Memory B cell (primary cell): ENCODE measurements at regions not wholly inside any gene's neighbourhood (a gene's known extent, or its start where the extent isn't known, plus 50 kb on each side); places are given as distances from the start of the nearest gene placed in this dataset.

Experiments used
- ATAC-seq: fragments of 150-1000 bp; cut with Tn5 transposase; 2 replicates; pipeline ENCODE4 v1.10.0; 2021; ENCODE audit warnings: low read depth, mild to moderate bottlenecking, moderate library complexity
- DNase-seq, 2 donors: peaks; one replicate each; pipeline ENCODE4 v3.0.0; 2022; ENCODE audit warnings: low spot score in 2 of 2
- H3K27ac Mint-ChIP-seq: one replicate; pipeline ENCODE4 v1.8.0; 2022; ENCODE audit warnings: mild to moderate bottlenecking, moderate library complexity, mixed read lengths
- H3K27me3 Mint-ChIP-seq: one replicate; pipeline ENCODE4 v1.8.0; 2022; ENCODE audit warnings: mixed read lengths
- H3K36me3 Mint-ChIP-seq: one replicate; pipeline ENCODE4 v1.8.0; 2022; ENCODE audit warnings: mild to moderate bottlenecking, mixed read lengths
- H3K4me1 Mint-ChIP-seq: one replicate; pipeline ENCODE4 v1.8.0; 2022; ENCODE audit warnings: mixed read lengths
- H3K4me3 Mint-ChIP-seq: one replicate; pipeline ENCODE4 v1.8.0; 2022; ENCODE audit warnings: mild to moderate bottlenecking, moderate library complexity, mixed read lengths
- H3K9me3 Mint-ChIP-seq: one replicate; pipeline ENCODE4 v1.8.0; 2022; ENCODE audit warnings: mixed read lengths

GRCh38 chr15:93467337-93467736 lies 378.3 kb upstream of the RGMA start:
- Mint-ChIP-seq H3K36me3 (no peaks in the 10 kb centered on the region), H3K4me3 (no peak overlapping the region), H3K27me3 (no peaks in the 10 kb centered on the region), H3K4me1 (no peaks in the 10 kb centered on the region), H3K9me3 (peaks cover 2% of the 10 kb centered on the region), H3K27ac (no peak overlapping the region)
- ATAC-seq (no peak), DNase-seq (no peak)

- ATAC-seq (no peak), DNase-seq (no peak)
- Mint-ChIP-seq H3K36me3 (no peaks in the 10 kb centered on the region), H3K27me3 (no peaks in the 10 kb centered on the region), H3K27ac (no peak overlapping the region), H3K4me1 (no peaks in the 10 kb centered on the region), H3K4me3 (no peak overlapping the region), H3K9me3 (peaks cover 2% of the 10 kb centered on the region)
These were observed 377.4 kb upstream of the RGMA start for GRCh38 chr15:93466380-93466779.

- H3K27me3 Mint-ChIP-seq: no peaks in the 10 kb centered on the region
- no peaks in the 10 kb centered on the region for H3K36me3 Mint-ChIP-seq
- no peaks in the 10 kb centered on the region for H3K4me1 Mint-ChIP-seq
- H3K27ac Mint-ChIP-seq: no peak overlapping the region
- no peak overlapping the region for H3K4me3 Mint-ChIP-seq
- ATAC-seq (no peak), DNase-seq (no peak)
- H3K9me3 Mint-ChIP-seq: peaks cover 3% of the 10 kb centered on the region
These were observed 373.7 kb upstream of the RGMA start for GRCh38 chr15:93462690-93463089.

- H3K27me3 Mint-ChIP-seq: no peaks in the 10 kb centered on the region
- H3K27ac Mint-ChIP-seq: no peak overlapping the region
- no peaks in the 10 kb centered on the region for H3K36me3 Mint-ChIP-seq
- no peaks in the 10 kb centered on the region for H3K4me1 Mint-ChIP-seq
- H3K4me3 Mint-ChIP-seq: no peak overlapping the region
- no peak for ATAC-seq
- H3K9me3 Mint-ChIP-seq: peaks cover 3% of the 10 kb centered on the region
- DNase-seq: no peak
These were observed 371.7 kb upstream of the RGMA start for GRCh38 chr15:93460717-93461116.

- ATAC-seq (no peak), DNase-seq (no peak)
- Mint-ChIP-seq H3K27me3 (no peaks in the 10 kb centered on the region), H3K9me3 (peaks cover 3% of the 10 kb centered on the region), H3K4me1 (no peaks in the 10 kb centered on the region), H3K36me3 (no peaks in the 10 kb centered on the region), H3K27ac (no peak overlapping the region), H3K4me3 (no peak overlapping the region)
These were observed 370.4 kb upstream of the RGMA start for GRCh38 chr15:93459396-93459795.

GRCh38 chr15:93458597-93458996 lies 369.6 kb upstream of the RGMA start:
- Mint-ChIP-seq H3K36me3 (no peaks in the 10 kb centered on the region), H3K4me3 (no peak overlapping the region), H3K9me3 (peaks cover 3% of the 10 kb centered on the region), H3K4me1 (no peaks in the 10 kb centered on the region), H3K27me3 (no peaks in the 10 kb centered on the region), H3K27ac (no peak overlapping the region)
- no peak for ATAC-seq
- DNase-seq: no peak

GRCh38 chr15:93454788-93455187 lies 365.8 kb upstream of the RGMA start:
- Mint-ChIP-seq H3K27ac (no peak overlapping the region), H3K4me3 (no peak overlapping the region), H3K9me3 (peaks cover 2% of the 10 kb centered on the region), H3K27me3 (no peaks in the 10 kb centered on the region), H3K36me3 (no peaks in the 10 kb centered on the region), H3K4me1 (no peaks in the 10 kb centered on the region)
- no peak for DNase-seq
- ATAC-seq: no peak

GRCh38 chr15:93452537-93453211 lies 363.7 kb upstream of the RGMA start:
- no peaks in the 10 kb centered on the region for H3K36me3 Mint-ChIP-seq
- ATAC-seq: no peak
- H3K27ac Mint-ChIP-seq: no peak overlapping the region
- H3K27me3 Mint-ChIP-seq: no peaks in the 10 kb centered on the region
- no peak overlapping the region for H3K4me3 Mint-ChIP-seq
- H3K9me3 Mint-ChIP-seq: no peaks in the 10 kb centered on the region
- no peak for DNase-seq
- H3K4me1 Mint-ChIP-seq: no peaks in the 10 kb centered on the region

- ATAC-seq (no peak), DNase-seq (no peak)
- H3K27me3 Mint-ChIP-seq: no peaks in the 10 kb centered on the region
- no peaks in the 10 kb centered on the region for H3K9me3 Mint-ChIP-seq
- H3K27ac Mint-ChIP-seq: no peak overlapping the region
- H3K36me3 Mint-ChIP-seq: no peaks in the 10 kb centered on the region
- no peak overlapping the region for H3K4me3 Mint-ChIP-seq
- H3K4me1 Mint-ChIP-seq: no peaks in the 10 kb centered on the region
These were observed 362.8 kb upstream of the RGMA start for GRCh38 chr15:93451822-93452221.

- no peak overlapping the region for H3K4me3 Mint-ChIP-seq
- H3K9me3 Mint-ChIP-seq: no peaks in the 10 kb centered on the region
- H3K4me1 Mint-ChIP-seq: no peaks in the 10 kb centered on the region
- H3K36me3 Mint-ChIP-seq: no peaks in the 10 kb centered on the region
- H3K27ac Mint-ChIP-seq: no peak overlapping the region
- ATAC-seq: no peak
- no peak for DNase-seq
- H3K27me3 Mint-ChIP-seq: no peaks in the 10 kb centered on the region
These were observed 362.3 kb upstream of the RGMA start for GRCh38 chr15:93451265-93451664.

- H3K27me3 Mint-ChIP-seq: no peaks in the 10 kb centered on the region
- no peaks in the 10 kb centered on the region for H3K4me1 Mint-ChIP-seq
- H3K4me3 Mint-ChIP-seq: no peak overlapping the region
- H3K27ac Mint-ChIP-seq: no peak overlapping the region
- DNase-seq (no peak), ATAC-seq (no peak)
- no peaks in the 10 kb centered on the region for H3K9me3 Mint-ChIP-seq
- H3K36me3 Mint-ChIP-seq: no peaks in the 10 kb centered on the region
These were observed 360.8 kb upstream of the RGMA start for GRCh38 chr15:93449798-93450197.

- no peaks in the 10 kb centered on the region for H3K36me3 Mint-ChIP-seq
- ATAC-seq: no peak
- H3K4me1 Mint-ChIP-seq: no peaks in the 10 kb centered on the region
- no peak for DNase-seq
- peaks cover 6% of the 10 kb centered on the region for H3K9me3 Mint-ChIP-seq
- H3K27ac Mint-ChIP-seq: no peak overlapping the region
- no peak overlapping the region for H3K4me3 Mint-ChIP-seq
- peaks cover 3% of the 10 kb centered on the region for H3K27me3 Mint-ChIP-seq
These were observed 349.3 kb upstream of the RGMA start for GRCh38 chr15:93438310-93438709.

GRCh38 chr15:93432474-93432873 lies 343.5 kb upstream of the RGMA start:
- H3K36me3 Mint-ChIP-seq: no peaks in the 10 kb centered on the region
- peaks cover 2% of the 10 kb centered on the region for H3K9me3 Mint-ChIP-seq
- no peaks in the 10 kb centered on the region for H3K4me1 Mint-ChIP-seq
- no peak overlapping the region for H3K4me3 Mint-ChIP-seq
- no peaks in the 10 kb centered on the region for H3K27me3 Mint-ChIP-seq
- no peak for DNase-seq
- no peak for ATAC-seq
- no peak overlapping the region for H3K27ac Mint-ChIP-seq

- H3K4me3 Mint-ChIP-seq: no peak overlapping the region
- H3K9me3 Mint-ChIP-seq: no peaks in the 10 kb centered on the region
- H3K27me3 Mint-ChIP-seq: no peaks in the 10 kb centered on the region
- no peak for DNase-seq
- no peak for ATAC-seq
- H3K27ac Mint-ChIP-seq: no peak overlapping the region
- no peaks in the 10 kb centered on the region for H3K36me3 Mint-ChIP-seq
- H3K4me1 Mint-ChIP-seq: no peaks in the 10 kb centered on the region
These were observed 339.9 kb upstream of the RGMA start for GRCh38 chr15:93428807-93429351.

- DNase-seq: no peak
- no peak for ATAC-seq
These were observed 339.1 kb upstream of the RGMA start for GRCh38 chr15:93428150-93428549.

More at GRCh38 chr15:93428150-93428549, 339.1 kb upstream of the RGMA start:
- H3K9me3 Mint-ChIP-seq: no peaks in the 10 kb centered on the region
- H3K4me3 Mint-ChIP-seq: no peak overlapping the region
- H3K36me3 Mint-ChIP-seq: no peaks in the 10 kb centered on the region
- H3K27ac Mint-ChIP-seq: no peak overlapping the region
- no peaks in the 10 kb centered on the region for H3K4me1 Mint-ChIP-seq
- no peaks in the 10 kb centered on the region for H3K27me3 Mint-ChIP-seq
